ENCODE measurements at regions not wholly inside any gene's neighbourhood (a gene's known extent, or its start where the extent isn't known, plus 50 kb on each side); places are given as distances from the start of the nearest gene placed in this dataset.

GRCh38 chr5:60136841-60137240 lies 243.3 kb upstream of the PDE4D start:
- 53% methylated on average over 1 of the region's 1 CpG for WGBS (ENCODE audit: low lambda C conversion rate, missing lambda C conversion rate)
- TF ChIP-seq CTCF (IDR thresholded peaks at IDR 0.05; ENCODE audit: poor library complexity) (no peak), EZH2phosphoT487 (IDR thresholded peaks at IDR 0.05; ENCODE audit: low read depth, severe bottlenecking, unreplicated experiment) (no peak), EZH2 (IDR thresholded peaks at IDR 0.05; ENCODE audit: borderline replicate concordance) (no peak)
- Histone ChIP-seq H2AFZ (no peak overlapping the region), H3K9me3 (ENCODE audit: low read depth) (no peaks in the 10 kb centered on the region), H4K20me1 (ENCODE audit: insufficient read depth, poor library complexity, severe bottlenecking) (no peaks in the 10 kb centered on the region), H3K27me3 (no peaks in the 10 kb centered on the region), H3K4me3 (no peak overlapping the region), H3K79me2 (no peaks in the 10 kb centered on the region), H3K4me2 (no peak overlapping the region), H3K27ac (no peak overlapping the region), H3K9me2 (replicated peaks; ENCODE audit: insufficient read depth) (no peaks in the 10 kb centered on the region), H3K4me1 (ENCODE audit: insufficient read depth) (no peaks in the 10 kb centered on the region), H3K36me3 (replicated peaks; ENCODE audit: insufficient read depth, low read depth) (no peaks in the 10 kb centered on the region)
- DNase-seq (ENCODE audit: low spot score) = no peak

DNA sequence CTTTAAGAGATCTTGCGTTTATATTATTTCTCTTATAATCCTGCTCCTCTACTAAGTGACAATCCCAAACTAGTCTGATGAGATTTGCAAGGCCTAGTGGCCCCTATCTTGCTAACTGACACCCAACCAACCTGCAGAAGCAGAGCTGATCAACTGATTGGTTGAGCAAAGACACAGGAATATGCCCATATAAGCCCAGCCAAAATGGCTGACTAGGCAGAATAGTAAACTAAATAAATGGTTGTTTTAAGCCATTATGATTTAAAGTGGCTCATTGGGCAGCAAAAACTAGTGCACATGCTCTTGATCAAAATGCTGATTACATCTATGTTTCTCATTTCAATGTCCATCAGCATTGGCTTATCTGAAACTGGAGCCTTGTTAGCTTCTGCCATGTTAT lies 238.0 kb upstream of the PDE4D start:
- Histone ChIP-seq H3K4me1 (ENCODE audit: insufficient read depth) (no peaks in the 10 kb centered on the region), H3K27ac (no peak overlapping the region), H3K79me2 (no peaks in the 10 kb centered on the region), H3K27me3 (no peaks in the 10 kb centered on the region), H3K4me2 (no peak overlapping the region), H3K9me3 (ENCODE audit: low read depth) (no peaks in the 10 kb centered on the region), H2AFZ (no peak overlapping the region), H3K9me2 (replicated peaks; ENCODE audit: insufficient read depth) (no peaks in the 10 kb centered on the region), H4K20me1 (ENCODE audit: insufficient read depth, poor library complexity, severe bottlenecking) (no peaks in the 10 kb centered on the region), H3K36me3 (replicated peaks; ENCODE audit: insufficient read depth, low read depth) (no peaks in the 10 kb centered on the region), H3K4me3 (no peak overlapping the region)
- no peak for TF ChIP-seq CTCF (IDR thresholded peaks at IDR 0.05; ENCODE audit: poor library complexity)
- no peak for TF ChIP-seq EZH2phosphoT487 (IDR thresholded peaks at IDR 0.05; ENCODE audit: low read depth, severe bottlenecking, unreplicated experiment)
- no peak for TF ChIP-seq EZH2 (IDR thresholded peaks at IDR 0.05; ENCODE audit: borderline replicate concordance)
- WGBS (ENCODE audit: low lambda C conversion rate, missing lambda C conversion rate) = 96% methylated on average over 1 of the region's 1 CpG
- no peak for DNase-seq (ENCODE audit: low spot score)

DNA sequence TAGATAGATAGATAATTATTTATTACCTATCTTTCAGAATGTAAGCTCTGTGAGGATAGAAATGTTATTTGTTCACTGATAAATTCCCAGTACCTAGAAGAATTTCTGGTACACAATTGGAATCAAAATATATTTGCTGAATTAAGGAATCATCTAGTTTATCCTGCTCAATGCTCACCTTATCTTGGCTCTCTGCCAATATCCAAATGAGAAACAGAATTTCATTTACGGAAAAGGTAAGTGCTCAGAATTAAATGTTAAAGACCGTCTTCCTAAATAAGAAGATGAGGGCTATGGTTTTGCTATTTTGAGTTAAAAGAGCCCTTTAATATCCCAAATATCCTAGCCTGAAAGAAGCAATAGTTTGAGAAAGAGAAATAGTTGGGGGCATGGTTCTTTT lies 232.1 kb upstream of the PDE4D start:
- H3K27me3 ChIP-seq = no peaks in the 10 kb centered on the region
- WGBS (ENCODE audit: low lambda C conversion rate, missing lambda C conversion rate) = 83% methylated on average over 2 of the region's 2 CpGs
- no peaks in the 10 kb centered on the region for H3K9me3 ChIP-seq (ENCODE audit: low read depth)
- H3K4me1 ChIP-seq (ENCODE audit: insufficient read depth) = no peaks in the 10 kb centered on the region
- H2AFZ ChIP-seq = no peak overlapping the region
- H3K9me2 ChIP-seq (replicated peaks; ENCODE audit: insufficient read depth) = no peaks in the 10 kb centered on the region
- H3K27ac ChIP-seq = no peak overlapping the region
- no peaks in the 10 kb centered on the region for H3K79me2 ChIP-seq
- no peaks in the 10 kb centered on the region for H3K36me3 ChIP-seq (replicated peaks; ENCODE audit: insufficient read depth, low read depth)
- TF ChIP-seq EZH2 (IDR thresholded peaks at IDR 0.05; ENCODE audit: borderline replicate concordance) (no peak), CTCF (IDR thresholded peaks at IDR 0.05; ENCODE audit: poor library complexity) (no peak), EZH2phosphoT487 (IDR thresholded peaks at IDR 0.05; ENCODE audit: low read depth, severe bottlenecking, unreplicated experiment) (no peak)
- no peak overlapping the region for H3K4me2 ChIP-seq
- no peaks in the 10 kb centered on the region for H4K20me1 ChIP-seq (ENCODE audit: insufficient read depth, poor library complexity, severe bottlenecking)
- no peak overlapping the region for H3K4me3 ChIP-seq
- no peak for DNase-seq (ENCODE audit: low spot score)
